ENCODE measurements at regions not wholly inside any gene's neighbourhood (a gene's known extent, or its start where the extent isn't known, plus 50 kb on each side); places are given as distances from the start of the nearest gene placed in this dataset.
"Not testable (repeated sequence)": the region's sequence is repeated elsewhere in the genome, so short reads cannot be mapped to it uniquely, and the experiment has no call there.

DNA sequence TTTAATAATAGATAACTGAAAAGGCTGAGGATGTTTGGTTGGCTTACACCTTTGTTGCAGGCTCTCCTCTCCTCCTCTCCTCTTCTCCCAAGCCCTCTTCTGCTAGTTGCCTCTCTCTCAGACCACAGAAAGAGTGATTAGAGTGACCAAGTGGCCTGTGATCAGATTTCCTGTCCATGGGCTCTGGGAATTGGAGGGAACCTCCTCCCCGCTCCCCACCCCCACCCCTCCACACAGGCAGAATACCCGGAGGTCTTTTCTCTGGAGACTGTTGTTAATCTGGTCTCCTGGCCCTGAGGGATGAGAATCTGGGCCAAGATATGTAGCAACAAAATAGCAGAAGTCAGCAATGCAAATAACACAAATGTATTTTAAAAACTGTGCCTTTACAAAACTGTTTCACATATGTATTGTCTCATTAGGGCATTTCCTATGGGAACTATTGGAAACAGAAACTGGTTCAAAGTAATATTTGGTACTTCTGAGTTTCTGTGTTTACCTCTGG is 361.3 kb downstream of the NR2F1-AS1 start:
- Histone ChIP-seq H3K9me2 (ENCODE audit: low read depth, low read length) (no peaks in the 10 kb centered on the region), H3K9me3 (ENCODE audit: low read length) (no peaks in the 10 kb centered on the region)
- no peak for TF ChIP-seq EZH2 (IDR thresholded peaks at IDR 0.05; ENCODE audit: borderline replicate concordance, low read length)
- TF ChIP-seq, protein P1, sequence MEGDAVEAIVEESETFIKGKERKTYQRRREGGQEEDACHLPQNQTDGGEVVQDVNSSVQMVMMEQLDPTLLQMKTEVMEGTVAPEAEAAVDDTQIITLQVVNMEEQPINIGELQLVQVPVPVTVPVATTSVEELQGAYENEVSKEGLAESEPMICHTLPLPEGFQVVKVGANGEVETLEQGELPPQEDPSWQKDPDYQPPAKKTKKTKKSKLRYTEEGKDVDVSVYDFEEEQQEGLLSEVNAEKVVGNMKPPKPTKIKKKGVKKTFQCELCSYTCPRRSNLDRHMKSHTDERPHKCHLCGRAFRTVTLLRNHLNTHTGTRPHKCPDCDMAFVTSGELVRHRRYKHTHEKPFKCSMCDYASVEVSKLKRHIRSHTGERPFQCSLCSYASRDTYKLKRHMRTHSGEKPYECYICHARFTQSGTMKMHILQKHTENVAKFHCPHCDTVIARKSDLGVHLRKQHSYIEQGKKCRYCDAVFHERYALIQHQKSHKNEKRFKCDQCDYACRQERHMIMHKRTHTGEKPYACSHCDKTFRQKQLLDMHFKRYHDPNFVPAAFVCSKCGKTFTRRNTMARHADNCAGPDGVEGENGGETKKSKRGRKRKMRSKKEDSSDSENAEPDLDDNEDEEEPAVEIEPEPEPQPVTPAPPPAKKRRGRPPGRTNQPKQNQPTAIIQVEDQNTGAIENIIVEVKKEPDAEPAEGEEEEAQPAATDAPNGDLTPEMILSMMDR (IDR thresholded peaks at IDR 0.05; ENCODE audit: low read length), result no peak

DNA sequence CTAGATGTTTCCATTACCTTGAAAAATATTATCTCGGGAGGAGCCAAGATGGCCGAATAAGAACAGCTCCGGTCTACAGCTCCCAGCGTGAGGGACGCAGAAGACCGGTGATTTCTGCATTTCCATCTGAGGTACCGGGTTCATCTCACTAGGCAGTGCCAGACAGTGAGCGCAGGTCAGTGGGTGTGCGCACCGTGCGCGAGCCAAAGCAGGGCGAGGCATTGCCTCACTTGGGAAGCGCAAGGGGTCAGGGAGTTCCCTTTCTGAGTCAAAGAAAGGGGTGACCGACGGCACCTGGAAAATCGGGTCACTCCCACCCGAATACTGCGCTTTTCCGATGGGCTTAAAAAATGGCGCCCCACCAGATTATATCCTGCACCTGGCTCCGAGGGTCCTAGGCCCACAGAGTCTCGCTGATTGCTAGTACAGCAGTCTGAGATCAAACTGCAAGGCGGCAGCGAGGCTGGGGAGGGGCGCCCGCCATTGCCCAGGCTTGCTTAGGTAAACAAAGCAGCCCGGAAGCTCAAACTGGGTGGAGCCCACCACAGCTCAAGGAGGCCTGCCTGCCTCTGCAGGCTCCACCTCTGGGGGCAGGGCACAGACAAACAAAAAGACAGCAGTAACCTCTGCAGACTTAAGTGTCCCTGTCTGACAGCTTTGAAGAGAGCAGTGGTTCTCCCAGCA is 367.8 kb downstream of the NR2F1-AS1 start:
- H3K27ac ChIP-seq (ENCODE audit: low read depth, low read length, poor library complexity, severe bottlenecking); H3K4me3 ChIP-seq (ENCODE audit: low read depth, low read length, poor library complexity, severe bottlenecking); H3F3A ChIP-seq (ENCODE audit: insufficient read depth, low read length); H3K4me2 ChIP-seq (ENCODE audit: low read length); H3K79me2 ChIP-seq (ENCODE audit: insufficient read depth, low read length); H3K9ac ChIP-seq (ENCODE audit: low read length); H3K9me3 ChIP-seq (ENCODE audit: low read length); H2AFZ ChIP-seq (ENCODE audit: low read length); H3K27me3 ChIP-seq (ENCODE audit: insufficient read depth, low read length); H3K9me2 ChIP-seq (ENCODE audit: low read depth, low read length); H3K36me3 ChIP-seq (ENCODE audit: insufficient read depth, low read length); H3K4me1 ChIP-seq (ENCODE audit: insufficient read depth, low read length, severe bottlenecking); H4K20me1 ChIP-seq (ENCODE audit: insufficient read depth, low read length): not testable (repeated sequence)

More for the DNA sequence above, 361.3 kb downstream of the NR2F1-AS1 start:
- Histone ChIP-seq H3K36me3 (ENCODE audit: insufficient read depth, low read length) (no peaks in the 10 kb centered on the region), H2AFZ (ENCODE audit: low read length) (no peak overlapping the region), H3K27ac (ENCODE audit: low read depth, low read length, poor library complexity, severe bottlenecking) (no peak overlapping the region), H3K27me3 (ENCODE audit: insufficient read depth, low read length) (no peaks in the 10 kb centered on the region), H3F3A (ENCODE audit: insufficient read depth, low read length) (no peaks in the 10 kb centered on the region), H3K4me2 (ENCODE audit: low read length) (no peak overlapping the region), H3K9ac (ENCODE audit: low read length) (no peak overlapping the region), H3K79me2 (ENCODE audit: insufficient read depth, low read length) (no peaks in the 10 kb centered on the region), H3K4me3 (ENCODE audit: low read depth, low read length, poor library complexity, severe bottlenecking) (no peak overlapping the region), H3K4me1 (ENCODE audit: insufficient read depth, low read length, severe bottlenecking) (no peaks in the 10 kb centered on the region), H4K20me1 (ENCODE audit: insufficient read depth, low read length) (no peaks in the 10 kb centered on the region)

GRCh38 chr5:93209476-93209875 is 371.5 kb downstream of the NR2F1-AS1 start:
- no peaks in the 10 kb centered on the region for H3K36me3 ChIP-seq (ENCODE audit: insufficient read depth, low read length)
- no peaks in the 10 kb centered on the region for H3K79me2 ChIP-seq (ENCODE audit: insufficient read depth, low read length)
- H4K20me1 ChIP-seq (ENCODE audit: insufficient read depth, low read length), result no peaks in the 10 kb centered on the region
- no peak overlapping the region for H2AFZ ChIP-seq (ENCODE audit: low read length)
- no peaks in the 10 kb centered on the region for H3K9me2 ChIP-seq (ENCODE audit: low read depth, low read length)
- no peaks in the 10 kb centered on the region for H3K4me1 ChIP-seq (ENCODE audit: insufficient read depth, low read length, severe bottlenecking)
- H3K4me3 ChIP-seq (ENCODE audit: low read depth, low read length, poor library complexity, severe bottlenecking), result no peak overlapping the region
- H3K27me3 ChIP-seq (ENCODE audit: insufficient read depth, low read length), result no peaks in the 10 kb centered on the region
- H3K9me3 ChIP-seq (ENCODE audit: low read length), result no peaks in the 10 kb centered on the region
- no peak overlapping the region for H3K4me2 ChIP-seq (ENCODE audit: low read length)
- H3K9ac ChIP-seq (ENCODE audit: low read length), result no peak overlapping the region
- TF ChIP-seq, protein P1 (IDR thresholded peaks at IDR 0.05; ENCODE audit: low read length), result no peak
- TF ChIP-seq EZH2 (IDR thresholded peaks at IDR 0.05; ENCODE audit: borderline replicate concordance, low read length), result no peak
- no peak overlapping the region for H3K27ac ChIP-seq (ENCODE audit: low read depth, low read length, poor library complexity, severe bottlenecking)
- H3F3A ChIP-seq (ENCODE audit: insufficient read depth, low read length), result no peaks in the 10 kb centered on the region

All from OCI-LY1 (cell line).